ENCODE measurements at regions not wholly inside any gene's neighbourhood (a gene's known extent, or its start where the extent isn't known, plus 50 kb on each side); places are given as distances from the start of the nearest gene placed in this dataset.

DNA sequence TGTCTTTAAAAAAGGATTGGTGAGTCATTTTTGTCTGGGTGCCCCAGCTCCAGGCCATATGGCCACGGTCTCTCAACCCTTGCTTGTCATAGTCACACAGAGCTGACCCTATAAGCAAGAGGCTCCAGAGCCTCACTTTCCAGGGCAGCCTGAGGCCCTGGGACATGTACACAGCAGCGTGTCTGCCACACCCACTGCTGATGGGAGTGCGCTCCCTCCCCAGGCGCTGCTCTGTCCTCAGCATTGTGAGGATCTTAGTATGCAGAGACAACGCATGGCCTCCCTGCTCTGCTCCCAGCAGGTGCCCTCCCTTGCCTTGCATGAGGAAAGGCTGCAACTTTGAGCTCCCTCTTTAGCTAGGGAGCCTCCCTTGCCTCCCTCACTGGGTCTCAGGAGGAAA is 80.8 kb upstream of the CRHR1 start:
- TF ChIP-seq ZNF544 (tag by site-specific recombination; IDR thresholded peaks at IDR 0.05) (no peak), SP2 (tag by site-specific recombination; IDR thresholded peaks at IDR 0.05) (no peak), ZSCAN30 (tag by site-specific recombination; IDR thresholded peaks at IDR 0.05) (no peak), CTCF (tag by site-specific recombination; IDR thresholded peaks at IDR 0.05) (no peak), ZBTB7A (tag by site-specific recombination; IDR thresholded peaks at IDR 0.05; ENCODE audit: low read depth) (no peak), KLF17 (tag by site-specific recombination; IDR thresholded peaks at IDR 0.05) (no peak), ZNF174 (tag by site-specific recombination; IDR thresholded peaks at IDR 0.05) (no peak), KLF16 (tag by site-specific recombination; IDR thresholded peaks at IDR 0.05) (no peak), ZNF670 (tag by site-specific recombination; IDR thresholded peaks at IDR 0.05; ENCODE audit: low read depth) (no peak), GLI4 (tag by site-specific recombination; IDR thresholded peaks at IDR 0.05) (no peak), ZXDB (tag by site-specific recombination; IDR thresholded peaks at IDR 0.05) (no peak)
- TF ChIP-seq, protein P1, sequence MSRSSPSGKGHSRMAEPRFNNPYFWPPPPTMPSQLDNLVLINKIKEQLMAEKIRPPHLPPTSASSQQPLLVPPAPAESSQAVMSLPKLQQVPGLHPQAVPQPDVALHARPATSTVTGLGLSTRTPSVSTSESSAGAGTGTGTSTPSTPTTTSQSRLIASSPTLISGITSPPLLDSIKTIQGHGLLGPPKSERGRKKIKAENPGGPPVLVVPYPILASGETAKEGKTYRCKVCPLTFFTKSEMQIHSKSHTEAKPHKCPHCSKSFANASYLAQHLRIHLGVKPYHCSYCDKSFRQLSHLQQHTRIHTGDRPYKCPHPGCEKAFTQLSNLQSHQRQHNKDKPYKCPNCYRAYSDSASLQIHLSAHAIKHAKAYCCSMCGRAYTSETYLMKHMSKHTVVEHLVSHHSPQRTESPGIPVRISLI (tag by site-specific recombination; IDR thresholded peaks at IDR 0.05), result no peak
- TF ChIP-seq, protein P2, sequence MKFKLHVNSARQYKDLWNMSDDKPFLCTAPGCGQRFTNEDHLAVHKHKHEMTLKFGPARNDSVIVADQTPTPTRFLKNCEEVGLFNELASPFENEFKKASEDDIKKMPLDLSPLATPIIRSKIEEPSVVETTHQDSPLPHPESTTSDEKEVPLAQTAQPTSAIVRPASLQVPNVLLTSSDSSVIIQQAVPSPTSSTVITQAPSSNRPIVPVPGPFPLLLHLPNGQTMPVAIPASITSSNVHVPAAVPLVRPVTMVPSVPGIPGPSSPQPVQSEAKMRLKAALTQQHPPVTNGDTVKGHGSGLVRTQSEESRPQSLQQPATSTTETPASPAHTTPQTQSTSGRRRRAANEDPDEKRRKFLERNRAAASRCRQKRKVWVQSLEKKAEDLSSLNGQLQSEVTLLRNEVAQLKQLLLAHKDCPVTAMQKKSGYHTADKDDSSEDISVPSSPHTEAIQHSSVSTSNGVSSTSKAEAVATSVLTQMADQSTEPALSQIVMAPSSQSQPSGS (tag by site-specific recombination; IDR thresholded peaks at IDR 0.05; ENCODE audit: low read depth), result no peak

Data from HEK293 (cell line).